Stimulated activated CD4-positive, alpha-beta T cell treated with anti-CD3 and anti-CD28 coated beads, TNF-alpha, amount 100 ng/mL, for 48 hours (primary cell): ENCODE measurements at regions not wholly inside any gene's neighbourhood (a gene's known extent, or its start where the extent isn't known, plus 50 kb on each side); places are given as distances from the start of the nearest gene placed in this dataset.

Source experiments
- DNase-seq, 3 donors: peaks; one replicate each; pipeline ENCODE4 v3.0.0-alpha.2; 2020; ENCODE audit warnings: low read depth in 3 of 3

- DNase-seq: no peak
Observed at GRCh38 chr15:47304656-47305055, 412.6 kb upstream of the SEMA6D start.

GRCh38 chr15:47312161-47312560, 405.1 kb upstream of the SEMA6D start:
- DNase-seq: no peak

GRCh38 chr15:47326410-47327333, 390.6 kb upstream of the SEMA6D start:
- no peak for DNase-seq

- DNase-seq: no peak
Observed at GRCh38 chr15:47331829-47332393, 385.4 kb upstream of the SEMA6D start.

DNA sequence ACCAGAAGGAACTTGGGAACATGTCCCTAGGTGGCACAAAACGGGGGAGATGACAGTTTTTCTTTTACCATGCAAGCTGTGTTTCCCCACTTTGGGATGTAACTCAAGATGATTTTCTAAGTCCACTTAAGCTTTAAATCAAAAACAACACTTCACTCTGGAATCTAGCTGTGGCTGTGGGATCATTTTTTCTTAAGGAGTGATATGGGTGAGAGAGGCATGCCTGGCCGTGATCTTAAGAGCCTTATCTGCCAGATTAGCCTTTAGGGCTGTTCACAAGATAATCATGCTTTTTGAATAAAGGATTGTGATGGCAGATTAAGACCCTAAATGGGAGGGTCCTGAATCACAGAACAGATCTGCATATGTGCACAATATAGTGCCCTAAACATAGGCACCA, 384.8 kb upstream of the SEMA6D start:
- no peak for DNase-seq

DNA sequence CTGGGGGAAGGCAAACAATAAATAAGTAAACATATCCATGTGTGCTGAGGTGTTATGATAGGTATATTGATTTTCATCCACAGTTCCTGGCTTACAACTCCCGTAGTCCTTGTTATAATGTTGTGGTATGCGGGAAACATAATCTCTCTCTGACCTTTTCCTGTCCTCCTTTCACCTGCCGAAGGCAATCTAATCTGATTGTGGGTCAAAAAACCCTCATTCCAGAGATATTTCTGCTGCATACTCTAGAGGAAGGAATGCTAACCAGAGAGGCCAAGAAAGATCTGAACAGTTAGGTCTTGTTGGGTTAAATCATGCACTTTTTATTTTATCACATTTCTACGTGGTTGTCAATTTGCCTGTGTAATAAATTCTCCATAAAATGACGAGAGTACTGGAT, 383.6 kb upstream of the SEMA6D start:
- DNase-seq: no peak

GRCh38 chr15:47334805-47335535, 382.3 kb upstream of the SEMA6D start:
- no peak for DNase-seq

GRCh38 chr15:47337106-47337505, 380.2 kb upstream of the SEMA6D start:
- DNase-seq: no peak

- DNase-seq: no peak
Observed at GRCh38 chr15:47337836-47338235, 379.5 kb upstream of the SEMA6D start.

GRCh38 chr15:47338771-47339170, 378.5 kb upstream of the SEMA6D start:
- no peak for DNase-seq

DNA sequence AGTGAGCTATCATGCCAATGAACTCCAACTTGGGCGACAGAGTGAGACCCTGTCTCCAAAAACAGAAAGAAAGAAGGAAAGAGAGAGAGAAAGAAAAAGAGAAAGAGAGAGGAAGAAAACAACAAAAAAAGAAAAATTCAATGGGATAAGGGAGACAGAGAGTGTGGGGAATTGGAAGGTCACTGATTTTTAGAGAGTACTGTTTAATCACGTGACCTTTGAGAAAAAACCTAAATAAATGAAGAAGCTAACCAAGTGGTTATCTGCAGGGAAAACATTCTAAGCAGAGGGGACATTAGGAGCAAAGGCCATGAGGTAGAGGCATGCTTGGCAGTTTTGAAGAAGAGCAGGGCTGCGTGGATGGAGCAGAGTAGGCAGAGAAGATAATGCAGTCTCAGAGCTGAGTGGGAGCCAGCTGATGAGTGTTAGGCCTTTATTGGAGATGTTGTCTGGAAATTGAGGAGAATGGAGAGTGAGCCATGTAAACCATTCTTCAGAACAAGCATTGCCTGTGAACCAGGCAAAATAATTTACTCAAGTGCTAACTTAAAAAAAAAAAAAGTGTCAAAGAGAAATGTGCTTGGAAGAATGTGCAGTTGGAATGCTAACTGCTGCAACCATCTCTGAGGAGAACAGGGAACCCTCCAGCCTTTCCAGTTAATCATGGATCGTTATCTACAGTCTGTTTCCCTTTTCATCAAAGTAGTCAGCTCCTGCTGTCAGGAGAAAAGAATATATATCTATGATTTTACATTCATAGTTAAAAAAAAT, 377.3 kb upstream of the SEMA6D start:
- no peak for DNase-seq

GRCh38 chr15:47340571-47340920, 376.8 kb upstream of the SEMA6D start:
- no peak for DNase-seq

DNA sequence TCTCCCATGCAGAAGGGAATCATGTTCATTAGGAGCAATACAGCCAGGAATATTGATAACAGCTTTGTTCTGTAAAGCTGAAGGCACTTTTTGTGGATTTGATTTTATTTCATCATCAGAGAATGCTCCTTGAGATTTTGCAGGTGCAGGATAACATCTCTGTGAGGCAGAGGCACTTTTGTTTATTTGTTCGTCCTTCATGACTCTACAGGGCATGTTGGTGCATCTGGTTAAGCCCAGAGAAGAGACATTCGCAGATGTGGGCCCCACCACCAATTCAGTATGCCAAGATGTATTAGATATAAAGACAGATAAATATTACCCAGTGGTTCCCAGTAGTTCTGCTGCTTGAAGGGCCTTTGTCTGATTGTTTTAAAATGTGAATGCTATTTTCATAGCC, 368.1 kb upstream of the SEMA6D start:
- no peak for DNase-seq

DNA sequence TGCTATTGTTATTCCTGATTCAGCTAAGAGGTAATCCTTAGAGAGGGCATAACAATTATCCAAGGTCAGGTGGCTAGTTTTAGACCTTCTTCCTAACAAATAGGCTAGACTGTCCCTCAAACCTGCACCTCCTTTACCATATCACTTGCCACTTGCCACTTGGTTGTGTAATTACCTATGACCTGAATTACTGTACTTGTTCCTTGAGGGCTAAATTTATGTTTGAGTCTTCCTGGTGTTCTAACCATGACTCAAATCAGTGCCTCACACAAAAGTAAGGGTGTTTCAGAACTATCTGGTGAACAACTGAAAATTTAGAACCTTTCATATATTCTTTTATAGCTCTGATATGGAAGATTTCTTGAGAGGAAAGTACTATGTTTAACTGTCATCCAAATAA, 365.8 kb upstream of the SEMA6D start:
- no peak for DNase-seq

DNA sequence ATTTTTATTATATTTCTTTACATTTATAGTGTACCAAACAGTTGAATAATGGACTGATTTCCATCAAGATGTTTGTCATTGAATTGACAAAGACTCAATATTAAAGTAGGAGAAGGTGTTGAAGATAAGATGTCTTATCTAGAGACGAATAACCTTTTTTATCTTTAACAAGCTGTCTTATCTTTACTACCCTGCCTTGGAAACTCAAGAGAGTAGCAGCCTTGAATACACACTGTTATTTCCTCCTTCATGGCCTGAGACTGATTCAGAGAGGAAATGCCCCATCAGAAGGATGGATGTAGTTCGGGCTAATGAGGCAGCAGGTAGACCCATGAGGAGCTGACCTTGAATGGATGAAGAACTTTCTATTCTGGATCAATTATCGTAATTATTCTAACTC, 365.1 kb upstream of the SEMA6D start:
- DNase-seq: no peak

DNA sequence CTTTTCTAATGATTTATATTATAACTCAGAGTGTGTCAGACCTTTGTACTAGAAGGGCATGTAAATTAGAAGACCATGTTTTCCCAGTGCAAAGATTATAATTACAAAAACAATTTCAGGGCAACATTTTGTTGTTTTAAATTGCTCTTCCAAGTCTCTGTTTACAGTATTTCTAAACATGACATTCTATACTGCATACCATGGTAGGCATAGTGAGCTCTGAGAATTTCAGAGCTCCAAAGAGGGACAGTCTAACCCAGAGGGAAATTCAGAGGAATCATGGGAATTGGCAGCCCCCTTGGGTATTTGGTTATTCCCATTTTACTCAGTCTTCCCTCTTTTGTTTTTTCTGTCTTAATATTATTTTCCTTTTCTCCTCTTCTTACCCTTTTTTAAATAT, 361.5 kb upstream of the SEMA6D start:
- DNase-seq: no peak

DNA sequence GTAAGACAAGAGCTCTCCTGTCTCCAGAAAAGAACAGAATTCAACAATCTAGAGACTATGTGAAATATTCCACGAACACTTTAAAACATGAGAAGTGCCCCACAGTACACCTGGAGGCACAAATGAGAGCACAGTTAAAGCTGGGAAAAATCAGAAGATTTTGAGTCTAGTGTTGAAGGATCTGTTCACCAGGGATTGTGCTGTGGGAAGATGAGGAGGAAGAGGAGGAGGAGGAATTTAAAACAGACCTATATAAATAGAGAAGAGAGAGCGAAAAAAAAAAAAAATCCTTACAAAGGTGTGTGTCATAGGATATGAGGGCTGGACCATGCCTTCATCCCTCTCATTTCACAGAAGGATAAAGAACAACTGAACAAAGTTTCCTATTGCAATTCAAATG, 361.0 kb upstream of the SEMA6D start:
- DNase-seq: no peak

DNA sequence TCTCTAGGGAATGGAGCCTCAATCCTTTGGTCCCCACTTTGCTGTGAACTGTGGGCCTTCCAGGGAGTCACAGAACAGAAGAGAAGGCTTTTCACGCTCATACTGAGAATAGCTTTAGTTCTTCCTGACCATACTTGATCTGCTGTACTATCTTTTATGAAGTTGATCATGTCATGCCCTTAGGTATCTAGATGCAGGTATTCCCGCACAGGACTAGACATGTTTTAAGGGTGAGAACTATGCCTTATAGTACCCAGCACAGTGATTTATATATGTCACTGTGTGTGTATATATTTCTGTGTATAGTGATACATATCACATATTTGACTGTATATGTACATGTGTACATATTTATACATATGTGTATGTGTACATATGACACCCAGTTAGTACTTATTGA, 358.4 kb upstream of the SEMA6D start:
- DNase-seq: no peak

- DNase-seq: no peak
Observed at GRCh38 chr15:47360305-47360704, 357.0 kb upstream of the SEMA6D start.

DNA sequence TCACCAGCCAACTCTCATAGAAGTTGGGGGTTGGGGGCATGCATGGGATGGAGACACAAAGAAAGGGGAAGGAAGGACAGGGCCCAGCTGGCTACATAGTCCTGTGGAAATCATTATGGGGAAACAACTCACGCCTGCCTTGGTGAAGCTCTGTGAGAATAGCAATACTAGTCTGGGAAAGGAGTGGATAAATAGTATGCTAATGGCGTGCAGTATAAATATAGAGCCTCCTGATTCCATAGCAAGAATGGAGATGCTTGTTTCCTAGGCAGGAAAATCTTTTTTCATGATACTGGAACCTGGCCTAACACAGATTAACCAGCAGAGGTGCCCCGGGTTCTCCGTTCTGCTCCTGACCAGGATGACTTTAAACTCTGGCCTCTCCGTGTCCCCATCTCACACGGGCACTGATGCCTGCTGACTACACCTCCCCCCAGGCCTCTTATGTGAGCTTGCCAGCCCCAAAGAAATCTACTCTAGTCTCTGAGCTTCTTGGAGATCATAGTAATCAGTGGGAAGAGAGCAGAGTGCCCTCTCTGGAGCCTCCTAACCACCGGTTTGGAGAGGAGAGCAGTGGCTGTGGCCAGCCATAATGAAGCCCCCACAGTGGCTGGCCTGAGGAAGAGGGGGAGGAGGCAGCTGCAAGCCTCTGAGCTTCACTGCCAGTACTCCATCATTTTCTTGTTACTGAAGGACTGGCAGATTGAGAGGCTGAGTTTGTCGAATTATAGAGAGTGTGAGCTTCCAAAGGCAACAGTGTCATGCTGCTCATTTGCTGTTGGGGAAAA, 355.0 kb upstream of the SEMA6D start:
- DNase-seq: no peak

GRCh38 chr15:47363653-47364052, 353.7 kb upstream of the SEMA6D start:
- DNase-seq: no peak
